GM19397 (cell line): ENCODE measurements at regions not wholly inside any gene's neighbourhood (a gene's known extent, or its start where the extent isn't known, plus 50 kb on each side); places are given as distances from the start of the nearest gene placed in this dataset.
"Not testable (repeated sequence)": the region's sequence is repeated elsewhere in the genome, so short reads cannot be mapped to it uniquely, and the experiment has no call there.

Experiments used
- ATAC-seq: cut with Tn5 transposase; IDR thresholded peaks from one replicate; pipeline ENCODE4 v1.9.1; 2021; ENCODE audit warnings: mild to moderate bottlenecking, moderate library complexity; ENCODE audit not compliant: unreplicated experiment

DNA sequence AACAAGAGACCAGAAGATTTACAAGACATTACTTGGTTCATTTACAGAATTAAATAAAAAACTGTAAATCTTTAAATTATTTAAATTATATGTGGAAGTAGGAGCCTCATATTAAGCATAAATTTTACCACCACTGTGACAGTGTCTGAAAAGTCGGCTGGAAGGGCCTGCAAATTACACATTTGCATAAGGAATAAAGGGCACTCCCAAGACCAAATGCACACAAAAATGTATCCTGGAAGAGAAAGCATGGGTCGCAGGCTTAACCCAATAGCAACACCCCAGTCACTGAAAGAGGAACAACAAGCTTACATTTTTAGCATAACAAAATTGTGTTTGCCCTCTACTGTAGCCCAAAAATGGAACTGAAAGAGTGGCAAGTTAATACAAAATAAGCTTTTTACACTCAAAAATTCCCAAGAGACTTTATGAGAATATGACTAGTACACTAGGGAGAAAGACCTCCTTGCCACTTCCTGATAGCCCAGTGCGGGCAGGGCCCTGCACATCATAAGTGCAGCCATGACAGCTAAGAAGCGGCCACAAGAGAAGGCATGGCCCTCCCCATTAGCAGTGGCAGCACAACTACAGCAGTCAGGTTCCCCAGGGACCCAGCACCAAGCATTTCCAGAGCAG lies 482.0 kb downstream of the DTWD2 start:
- ATAC-seq, result peak; percentile 98

GRCh38 chr5:118502232-118502631 lies 486.1 kb downstream of the DTWD2 start:
- ATAC-seq, result not testable (repeated sequence)

- ATAC-seq, result no peak
Observed at GRCh38 chr5:118491351-118491750, 497.0 kb downstream of the DTWD2 start.

GRCh38 chr5:118486647-118487225 lies 501.6 kb downstream of the DTWD2 start:
- ATAC-seq, result no peak

- no peak for ATAC-seq
Observed at GRCh38 chr5:118479285-118479684, 509.1 kb downstream of the DTWD2 start.

DNA sequence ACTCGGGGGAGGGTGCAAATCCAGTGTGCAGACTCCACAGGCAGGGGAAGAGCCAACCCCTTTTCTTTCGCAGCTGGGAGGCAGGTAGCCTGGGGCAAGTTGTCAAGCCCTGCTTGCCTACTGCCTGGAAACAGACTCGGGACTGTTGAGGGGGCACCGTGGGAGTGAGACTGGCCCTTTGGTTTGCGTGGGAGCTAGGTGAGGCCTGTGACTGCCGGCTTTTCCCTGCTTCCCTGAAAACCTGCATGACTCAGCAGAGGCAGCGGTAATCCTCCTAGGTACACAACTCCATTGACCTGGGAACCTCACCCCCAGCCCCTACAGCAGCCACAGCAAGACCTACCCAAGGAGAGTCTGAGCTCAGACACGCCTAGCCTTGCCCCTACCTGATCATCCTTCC lies 509.5 kb downstream of the DTWD2 start:
- ATAC-seq, result no peak

GRCh38 chr5:118468085-118468484 lies 520.3 kb downstream of the DTWD2 start:
- no peak for ATAC-seq

DNA sequence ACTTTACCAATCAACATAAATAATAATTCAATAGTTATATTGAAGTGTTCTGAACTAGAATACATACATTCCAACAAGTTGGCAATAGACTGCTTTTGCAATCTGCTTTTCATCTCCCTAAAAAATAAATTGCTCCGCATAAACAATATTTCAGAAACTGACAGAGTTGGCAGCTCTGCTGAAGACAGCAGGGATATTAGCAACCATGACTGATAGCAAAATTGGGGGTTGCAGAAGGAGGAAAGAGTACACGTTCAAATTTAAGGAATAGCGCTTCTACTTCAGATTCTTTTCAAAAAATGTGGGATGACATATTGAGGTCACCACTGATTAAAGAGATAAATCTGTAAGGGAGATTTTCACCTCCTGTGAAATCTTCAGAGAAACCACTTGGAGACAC lies 521.2 kb downstream of the DTWD2 start:
- ATAC-seq, result no peak

DNA sequence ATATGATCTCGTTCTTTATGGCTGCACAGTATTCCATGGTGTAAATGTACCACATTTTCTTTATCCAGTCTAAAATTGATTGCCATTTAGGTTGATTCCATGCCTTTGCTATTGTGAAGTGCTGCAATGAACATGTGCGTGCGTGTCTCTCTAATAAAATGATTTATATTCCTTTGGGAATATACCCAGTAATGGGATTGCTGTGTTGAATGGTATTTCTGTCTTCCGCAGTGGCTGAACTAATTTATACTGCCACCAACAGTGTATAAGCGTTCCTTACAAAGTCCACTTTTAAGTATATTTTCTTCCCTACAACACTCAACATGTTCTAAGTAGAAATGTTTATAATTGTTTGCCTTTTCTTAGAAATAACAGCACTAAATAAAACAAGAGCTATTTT lies 521.9 kb downstream of the DTWD2 start:
- no peak for ATAC-seq

DNA sequence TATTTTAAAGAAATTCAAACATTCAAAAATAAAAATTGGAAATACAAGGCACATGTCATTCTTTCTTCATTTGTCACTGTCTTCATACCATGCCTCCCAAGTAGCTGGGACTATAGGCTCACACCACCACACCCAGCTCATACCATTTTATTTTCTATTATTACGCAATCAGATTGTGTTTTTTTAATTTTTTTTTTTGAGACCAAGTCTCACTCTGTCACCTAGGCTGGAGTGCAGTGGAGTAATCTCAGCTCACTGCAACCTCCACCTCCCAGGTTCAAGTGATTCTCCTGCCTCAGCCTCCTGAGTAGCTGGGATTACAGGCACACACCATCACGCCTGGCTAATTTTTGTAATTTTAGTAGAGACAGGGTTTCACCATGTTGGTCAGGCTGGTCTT lies 526.1 kb downstream of the DTWD2 start:
- ATAC-seq, result not testable (repeated sequence)

- ATAC-seq, result no peak
Observed at GRCh38 chr5:118461436-118461835, 526.9 kb downstream of the DTWD2 start.

DNA sequence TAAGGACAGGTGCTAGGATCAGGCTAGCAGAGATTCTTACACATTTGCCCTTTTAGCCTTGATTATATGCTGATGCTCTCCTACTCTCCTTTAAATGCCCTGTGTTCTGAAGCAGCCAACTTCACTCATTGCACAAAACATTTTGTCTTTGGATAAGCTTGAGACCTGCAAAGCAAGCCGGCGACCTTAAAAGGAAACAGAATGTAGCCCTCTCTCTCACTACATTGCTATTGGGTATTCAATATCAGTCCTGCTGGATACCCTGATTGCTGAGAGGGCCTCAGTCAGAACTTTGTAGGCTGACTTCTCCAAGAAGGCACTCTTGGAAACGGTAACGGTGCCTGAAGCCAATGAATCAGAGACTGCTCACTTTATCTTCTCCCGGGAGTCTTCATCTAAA lies 528.9 kb downstream of the DTWD2 start:
- no peak for ATAC-seq

DNA sequence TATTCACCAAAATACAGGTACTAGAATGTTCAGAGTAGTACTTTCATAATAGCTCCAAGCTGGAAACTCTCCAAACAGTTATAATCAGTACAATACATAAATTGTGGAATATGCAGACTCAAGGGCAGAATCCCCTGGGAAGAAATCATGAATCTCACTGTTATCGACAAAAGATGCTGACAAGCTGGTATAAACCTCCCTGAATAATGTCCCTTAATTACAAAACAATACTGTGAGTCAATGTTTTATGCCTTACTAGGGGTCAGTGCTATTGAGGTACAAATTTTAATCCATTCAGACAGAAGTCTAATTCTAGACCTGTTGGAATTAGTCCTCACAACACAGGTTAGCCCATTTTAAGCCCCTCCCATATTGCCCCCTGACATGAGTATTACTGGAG lies 532.3 kb downstream of the DTWD2 start:
- no peak for ATAC-seq

DNA sequence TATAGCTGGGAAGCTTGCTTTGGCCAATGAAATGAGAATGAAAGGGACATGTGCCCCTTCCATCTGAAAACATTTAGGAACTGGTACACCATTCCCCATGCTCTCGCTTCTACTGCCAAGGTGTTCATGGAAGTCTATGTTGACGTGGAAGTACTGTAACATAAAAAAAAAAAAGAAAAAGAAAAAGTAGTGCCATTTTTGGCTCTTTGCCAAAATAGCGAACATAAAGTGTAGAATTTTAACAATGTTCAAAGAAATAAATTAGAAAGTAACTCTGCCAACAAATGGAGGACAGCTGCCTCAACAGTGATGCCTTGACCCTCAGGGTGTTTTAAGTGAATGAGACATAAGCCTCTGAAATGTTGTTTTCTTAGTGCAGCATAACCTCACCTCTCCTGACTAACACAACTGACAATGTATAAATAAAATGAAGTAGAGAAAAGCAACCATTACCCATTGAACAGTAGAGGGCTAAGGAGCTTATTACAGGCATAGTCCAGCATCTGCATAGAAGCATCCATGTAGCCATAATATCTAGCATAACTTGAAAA lies 536.6 kb downstream of the DTWD2 start:
- ATAC-seq, result no peak

DNA sequence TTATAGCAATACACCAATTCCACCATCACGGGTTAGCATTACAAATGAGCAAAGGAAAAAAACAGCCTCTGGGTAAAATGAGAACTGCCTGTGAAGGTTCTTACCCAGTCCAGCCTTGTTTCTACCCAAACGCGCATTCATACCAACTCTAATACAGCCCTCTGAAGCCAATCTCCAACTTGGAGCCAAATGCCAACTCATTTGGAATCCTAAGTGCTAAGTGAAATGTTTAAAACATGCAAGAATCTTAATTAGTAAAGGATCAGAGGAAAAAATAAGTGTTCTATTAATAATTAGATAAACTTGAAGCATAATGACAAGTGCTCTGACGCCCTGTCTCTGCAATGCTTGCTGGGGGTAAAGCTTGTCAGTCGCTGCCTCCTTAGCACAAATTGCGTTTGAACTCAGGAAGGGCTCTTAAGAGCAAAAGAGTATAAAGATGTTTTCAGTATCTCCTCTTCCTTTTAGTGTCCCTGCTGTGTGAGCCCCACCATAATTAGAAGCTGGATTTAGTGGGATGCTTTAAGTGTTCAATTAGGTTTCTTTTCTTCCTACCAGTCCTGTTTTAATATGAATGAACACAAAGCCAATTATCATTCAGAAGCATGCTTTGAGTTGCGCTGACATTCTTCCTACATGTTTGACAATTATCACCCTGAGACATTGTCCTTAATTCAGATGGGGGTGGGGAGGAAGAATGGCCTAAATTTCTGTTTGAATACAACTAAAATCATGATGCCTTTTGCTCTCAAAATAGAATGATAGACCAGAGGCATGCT lies 537.6 kb downstream of the DTWD2 start:
- ATAC-seq, result no peak

DNA sequence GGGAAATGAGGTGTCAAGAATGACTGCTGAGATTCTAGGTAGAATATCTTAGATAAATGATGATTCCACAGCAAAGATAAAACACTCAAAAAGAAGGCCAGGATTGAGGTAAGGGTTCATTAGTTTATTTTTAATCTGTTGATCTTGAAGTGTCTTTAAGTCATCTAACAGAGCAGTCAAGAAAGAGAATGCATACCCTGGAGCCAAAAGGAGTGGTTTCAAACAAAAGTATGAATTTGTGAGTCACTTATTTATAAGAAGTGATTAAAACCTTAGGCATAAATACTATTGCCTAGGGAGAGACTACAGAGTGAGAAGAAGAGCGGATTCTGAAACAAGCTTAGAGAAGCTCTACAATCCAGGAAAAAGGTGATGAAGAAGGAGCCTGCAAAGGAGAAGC lies 541.0 kb downstream of the DTWD2 start:
- no peak for ATAC-seq

DNA sequence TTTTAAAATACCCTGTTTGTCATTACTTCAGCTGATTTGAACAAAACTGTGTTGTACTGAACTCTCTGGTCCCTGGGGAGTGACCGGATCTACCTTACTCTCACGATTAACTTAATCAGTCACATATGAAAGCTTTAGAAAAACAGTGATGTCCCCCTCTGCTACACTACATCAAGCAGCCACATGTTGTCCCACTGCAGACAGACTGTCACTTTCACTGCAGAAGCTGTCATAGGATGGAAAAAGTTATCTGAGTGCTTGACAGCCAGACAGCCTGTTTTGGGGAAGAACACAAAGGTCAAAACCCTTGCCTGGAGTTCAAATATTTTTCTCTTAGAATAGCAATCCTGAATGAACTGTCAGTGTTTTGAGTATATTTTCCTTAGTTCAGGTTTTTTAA lies 546.4 kb downstream of the DTWD2 start:
- ATAC-seq, result no peak

- ATAC-seq, result no peak
Observed at GRCh38 chr5:118441034-118441433, 547.3 kb downstream of the DTWD2 start.

- ATAC-seq, result no peak
Observed at GRCh38 chr5:118440496-118440895, 547.9 kb downstream of the DTWD2 start.

- ATAC-seq, result no peak
Observed at GRCh38 chr5:118439831-118440230, 548.5 kb downstream of the DTWD2 start.

- ATAC-seq, result no peak
Observed at GRCh38 chr5:118435131-118435530, 553.2 kb downstream of the DTWD2 start.

DNA sequence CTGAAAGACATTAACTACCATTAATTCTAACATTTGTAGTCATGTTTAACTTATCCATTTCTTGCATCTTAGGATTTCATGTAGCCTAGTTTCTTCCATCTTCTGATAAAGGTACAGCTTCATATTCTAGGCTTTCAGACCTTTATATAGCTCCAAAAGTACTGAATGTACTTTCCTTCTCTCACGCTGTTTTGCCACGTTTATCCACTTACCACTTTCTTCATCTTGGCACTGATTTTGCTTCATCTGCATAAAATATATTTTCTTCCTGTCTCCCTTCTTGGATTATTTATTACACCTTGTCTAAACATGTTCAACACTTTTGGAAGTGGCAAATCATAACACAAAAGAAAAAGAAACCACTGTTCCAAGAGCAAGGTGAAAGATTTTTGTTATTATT lies 553.8 kb downstream of the DTWD2 start:
- no peak for ATAC-seq
